ENCODE measurements at regions not wholly inside any gene's neighbourhood (a gene's known extent, or its start where the extent isn't known, plus 50 kb on each side); places are given as distances from the start of the nearest gene placed in this dataset.
"Not testable (repeated sequence)": the region's sequence is repeated elsewhere in the genome, so short reads cannot be mapped to it uniquely, and the experiment has no call there.

DNA sequence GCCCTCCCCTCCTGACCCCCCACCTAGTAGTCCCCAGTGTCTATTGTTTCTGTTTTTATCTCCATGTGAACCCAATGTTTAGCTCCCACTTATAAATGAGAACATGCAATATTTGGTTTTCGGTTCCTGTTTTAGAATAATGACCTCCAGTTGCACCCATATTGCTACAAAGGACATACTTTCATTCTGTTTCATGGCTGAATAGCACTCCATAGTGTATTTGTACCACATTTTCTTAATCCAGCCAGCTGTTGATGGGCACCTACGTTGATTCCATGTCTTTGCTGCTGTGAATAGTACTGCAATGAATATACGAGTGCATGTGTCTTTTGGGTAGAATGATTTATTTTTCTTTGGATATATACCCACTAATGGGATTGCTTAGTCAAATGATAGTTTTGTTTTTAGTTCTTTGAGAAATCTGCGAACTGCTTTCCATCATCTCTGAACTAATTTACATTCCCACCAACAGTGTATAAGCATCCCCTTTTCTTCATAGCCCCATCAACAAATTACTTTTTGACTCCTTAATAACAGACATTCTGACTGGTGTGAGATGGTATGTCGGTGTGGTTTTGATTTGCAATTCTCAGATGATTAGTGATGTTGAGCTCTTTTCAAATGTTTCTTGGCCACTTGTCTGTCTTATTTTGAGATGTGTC is 128.4 kb upstream of the PHYHIPL start:
- no peak for ATAC-seq (ENCODE audit: low read depth)
- Histone ChIP-seq H3K36me3 (ENCODE audit: low read depth) (no peaks in the 10 kb centered on the region), H3K27me3 (ENCODE audit: insufficient read depth, poor library complexity, severe bottlenecking) (no peaks in the 10 kb centered on the region), H3K9me3 (ENCODE audit: severe bottlenecking) (no peaks in the 10 kb centered on the region), H3K4me1 (ENCODE audit: insufficient read depth, poor library complexity, severe bottlenecking) (no peaks in the 10 kb centered on the region), H3K4me3 (ENCODE audit: severe bottlenecking) (no peak overlapping the region), H3K27ac (ENCODE audit: poor library complexity, severe bottlenecking) (no peak overlapping the region)
- TF ChIP-seq, protein P1, sequence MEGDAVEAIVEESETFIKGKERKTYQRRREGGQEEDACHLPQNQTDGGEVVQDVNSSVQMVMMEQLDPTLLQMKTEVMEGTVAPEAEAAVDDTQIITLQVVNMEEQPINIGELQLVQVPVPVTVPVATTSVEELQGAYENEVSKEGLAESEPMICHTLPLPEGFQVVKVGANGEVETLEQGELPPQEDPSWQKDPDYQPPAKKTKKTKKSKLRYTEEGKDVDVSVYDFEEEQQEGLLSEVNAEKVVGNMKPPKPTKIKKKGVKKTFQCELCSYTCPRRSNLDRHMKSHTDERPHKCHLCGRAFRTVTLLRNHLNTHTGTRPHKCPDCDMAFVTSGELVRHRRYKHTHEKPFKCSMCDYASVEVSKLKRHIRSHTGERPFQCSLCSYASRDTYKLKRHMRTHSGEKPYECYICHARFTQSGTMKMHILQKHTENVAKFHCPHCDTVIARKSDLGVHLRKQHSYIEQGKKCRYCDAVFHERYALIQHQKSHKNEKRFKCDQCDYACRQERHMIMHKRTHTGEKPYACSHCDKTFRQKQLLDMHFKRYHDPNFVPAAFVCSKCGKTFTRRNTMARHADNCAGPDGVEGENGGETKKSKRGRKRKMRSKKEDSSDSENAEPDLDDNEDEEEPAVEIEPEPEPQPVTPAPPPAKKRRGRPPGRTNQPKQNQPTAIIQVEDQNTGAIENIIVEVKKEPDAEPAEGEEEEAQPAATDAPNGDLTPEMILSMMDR (IDR thresholded peaks at IDR 0.05; ENCODE audit: poor library complexity, severe bottlenecking), result no peak
- no peak for DNase-seq (ENCODE audit: low spot score)

DNA sequence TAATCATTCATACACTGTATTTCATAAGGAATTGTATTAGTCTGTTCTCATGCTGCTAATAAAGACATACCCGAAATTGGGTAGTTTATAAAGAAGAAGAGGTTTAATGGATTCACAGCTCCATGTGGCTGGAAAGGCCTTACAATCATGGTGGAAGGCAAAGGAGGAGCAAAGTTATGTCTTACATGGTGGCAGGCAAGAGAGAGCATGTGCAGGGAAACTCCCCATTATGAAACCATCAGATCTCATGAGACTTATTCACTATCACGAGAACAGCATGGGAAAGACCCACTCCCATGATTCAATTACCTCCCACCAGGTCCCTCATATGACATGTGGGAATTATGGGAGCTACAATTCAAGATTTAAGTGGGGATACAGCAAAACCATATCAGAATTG is 122.9 kb upstream of the PHYHIPL start:
- H3K27me3 ChIP-seq (ENCODE audit: insufficient read depth, poor library complexity, severe bottlenecking); DNase-seq (ENCODE audit: low spot score); H3K4me1 ChIP-seq (ENCODE audit: insufficient read depth, poor library complexity, severe bottlenecking); H3K9me3 ChIP-seq (ENCODE audit: severe bottlenecking); ATAC-seq (ENCODE audit: low read depth); H3K4me3 ChIP-seq (ENCODE audit: severe bottlenecking); H3K36me3 ChIP-seq (ENCODE audit: low read depth); H3K27ac ChIP-seq (ENCODE audit: poor library complexity, severe bottlenecking): not testable (repeated sequence)

DNA sequence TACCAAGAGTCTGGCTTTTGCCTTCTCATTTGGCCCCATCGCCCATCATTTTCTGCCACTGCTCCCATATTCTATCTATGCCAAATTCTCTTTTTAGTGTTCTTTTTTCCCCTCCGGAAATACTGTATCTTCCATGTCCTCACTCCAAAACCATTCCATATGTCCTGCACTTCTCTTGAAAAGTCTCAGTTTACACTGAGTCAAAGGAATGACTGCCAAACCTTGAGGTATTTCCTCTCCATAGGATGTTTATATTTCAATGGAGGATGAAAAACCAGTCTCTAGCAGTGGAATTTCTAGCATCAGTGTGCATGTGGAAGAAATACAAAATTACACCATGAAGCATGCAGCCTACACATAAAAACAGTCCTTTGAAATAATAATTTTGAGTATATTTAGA is 121.4 kb upstream of the PHYHIPL start:
- TF ChIP-seq, protein P1 (IDR thresholded peaks at IDR 0.05; ENCODE audit: poor library complexity, severe bottlenecking), result no peak
- no peak for DNase-seq (ENCODE audit: low spot score)

DNA sequence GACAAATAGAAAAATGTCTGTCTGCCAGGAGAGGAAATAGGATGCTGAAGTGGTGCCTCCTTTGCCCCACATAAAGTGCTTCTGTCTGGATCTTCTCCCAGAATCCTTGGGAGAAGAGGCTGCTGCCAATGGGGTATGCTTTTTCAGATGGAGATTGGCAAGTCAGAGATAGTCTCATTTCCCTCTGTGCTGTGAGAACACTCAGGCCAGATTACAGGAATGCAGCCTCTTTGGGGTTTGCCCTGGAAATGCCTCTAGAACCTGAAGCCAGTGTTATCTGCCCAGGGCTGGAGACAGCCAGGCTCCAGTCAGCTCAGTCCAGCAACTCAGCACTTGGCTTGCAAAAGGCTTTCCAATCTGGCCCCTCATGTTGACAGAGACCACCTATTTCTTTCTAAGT is 119.1 kb upstream of the PHYHIPL start:
- Histone ChIP-seq H3K9me3 (ENCODE audit: severe bottlenecking) (no peaks in the 10 kb centered on the region), H3K36me3 (ENCODE audit: low read depth) (no peaks in the 10 kb centered on the region), H3K27me3 (ENCODE audit: insufficient read depth, poor library complexity, severe bottlenecking) (peaks cover 3% of the 10 kb centered on the region), H3K4me3 (ENCODE audit: severe bottlenecking) (no peak overlapping the region), H3K27ac (ENCODE audit: poor library complexity, severe bottlenecking) (no peak overlapping the region), H3K4me1 (ENCODE audit: insufficient read depth, poor library complexity, severe bottlenecking) (no peaks in the 10 kb centered on the region)
- DNase-seq (ENCODE audit: low spot score), result no peak
- TF ChIP-seq, protein P1 (IDR thresholded peaks at IDR 0.05; ENCODE audit: poor library complexity, severe bottlenecking), result no peak
- no peak for ATAC-seq (ENCODE audit: low read depth)

More for the DNA sequence above, 121.4 kb upstream of the PHYHIPL start:
- peaks cover 3% of the 10 kb centered on the region for H3K27me3 ChIP-seq (ENCODE audit: insufficient read depth, poor library complexity, severe bottlenecking)
- no peaks in the 10 kb centered on the region for H3K36me3 ChIP-seq (ENCODE audit: low read depth)
- no peak overlapping the region for H3K27ac ChIP-seq (ENCODE audit: poor library complexity, severe bottlenecking)
- no peak for ATAC-seq (ENCODE audit: low read depth)
- H3K9me3 ChIP-seq (ENCODE audit: severe bottlenecking), result no peaks in the 10 kb centered on the region
- H3K4me1 ChIP-seq (ENCODE audit: insufficient read depth, poor library complexity, severe bottlenecking), result no peaks in the 10 kb centered on the region
- no peak overlapping the region for H3K4me3 ChIP-seq (ENCODE audit: severe bottlenecking)

DNA sequence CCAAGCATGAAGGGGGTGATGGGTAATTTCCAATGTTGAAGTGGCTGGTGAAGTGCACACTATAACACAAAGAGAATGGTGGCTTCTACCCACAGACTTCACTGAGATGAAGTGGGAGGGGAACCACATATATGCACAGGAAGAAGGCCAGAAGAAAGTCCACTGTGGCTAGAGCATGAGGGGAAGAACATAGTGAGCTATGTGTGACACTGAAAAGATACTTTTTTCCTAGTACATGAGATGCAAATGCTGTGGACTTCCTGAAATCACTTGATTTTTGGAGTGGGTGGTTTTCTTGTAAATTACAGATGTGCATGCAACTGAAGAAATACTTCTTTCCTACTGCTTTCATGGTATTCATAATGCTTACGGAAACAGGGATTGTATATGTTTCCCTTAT is 115.6 kb upstream of the PHYHIPL start:
- H3K4me3 ChIP-seq (ENCODE audit: severe bottlenecking), result no peak overlapping the region
- no peaks in the 10 kb centered on the region for H3K36me3 ChIP-seq (ENCODE audit: low read depth)
- no peaks in the 10 kb centered on the region for H3K9me3 ChIP-seq (ENCODE audit: severe bottlenecking)
- no peak overlapping the region for H3K27ac ChIP-seq (ENCODE audit: poor library complexity, severe bottlenecking)
- ATAC-seq (ENCODE audit: low read depth) (no peak), DNase-seq (ENCODE audit: low spot score) (no peak)
- H3K4me1 ChIP-seq (ENCODE audit: insufficient read depth, poor library complexity, severe bottlenecking), result no peaks in the 10 kb centered on the region
- H3K27me3 ChIP-seq (ENCODE audit: insufficient read depth, poor library complexity, severe bottlenecking), result peaks cover 3% of the 10 kb centered on the region
- TF ChIP-seq, protein P1 (IDR thresholded peaks at IDR 0.05; ENCODE audit: poor library complexity, severe bottlenecking), result no peak
